CD14-positive monocyte (primary cell): ENCODE measurements at regions not wholly inside any gene's neighbourhood (a gene's known extent, or its start where the extent isn't known, plus 50 kb on each side); places are given as distances from the start of the nearest gene placed in this dataset.

Experiments
- DNase-seq, 3 donors: peaks; one replicate each; pipeline ENCODE4 v3.0.0-alpha.2; 2011 to 2022
- H2AFZ ChIP-seq: 2 replicates; pipeline ENCODE4 v1.6.0; 2012; ENCODE audit warnings: mild to moderate bottlenecking, low read depth, low read length, inconsistent platforms; ENCODE audit not compliant: insufficient read depth, poor library complexity, severe bottlenecking
- H3K27ac ChIP-seq, 2 donors: 1 replicate in 1 of 2; 2 replicates in 1 of 2; pipeline ENCODE4 v1.5.1; 2012 to 2013; ENCODE audit warnings: low read length in 2 of 2, control low read depth in 1 of 2, inconsistent platforms in 1 of 2, low read depth in 1 of 2, mild to moderate bottlenecking in 1 of 2
- H3K27me3 ChIP-seq, 2 donors: one replicate each; pipeline versions ENCODE4 v1.6.0 to v1.6.1; 2011 to 2013; ENCODE audit warnings: low read length in 2 of 2; ENCODE audit not compliant: control insufficient read depth in 2 of 2, insufficient read depth in 2 of 2
- H3K36me3 ChIP-seq, 2 donors: replicated peaks in 1 of 2; 1 replicate in 1 of 2; 2 replicates in 1 of 2; pipeline versions ENCODE4 v1.5.1 to v1.6.1; 2012 to 2013; ENCODE audit warnings: low read length in 2 of 2, control low read depth in 1 of 2, inconsistent platforms in 1 of 2, mild to moderate bottlenecking in 1 of 2; ENCODE audit not compliant: insufficient read depth in 2 of 2, control insufficient read depth in 1 of 2
- H3K4me1 ChIP-seq, 2 donors: 1 replicate in 1 of 2; 2 replicates in 1 of 2; pipeline versions ENCODE4 v1.5.1 to v1.6.1; 2012 to 2013; ENCODE audit warnings: low read length in 2 of 2, control low read depth in 1 of 2, inconsistent platforms in 1 of 2, mild to moderate bottlenecking in 1 of 2, moderate library complexity in 1 of 2; ENCODE audit not compliant: insufficient read depth in 2 of 2, control insufficient read depth in 1 of 2
- H3K4me2 ChIP-seq: replicated peaks from 2 replicates; pipeline ENCODE3; 2012; ENCODE audit warnings: low read length, moderate library complexity, mild to moderate bottlenecking; ENCODE audit not compliant: poor library complexity, severe bottlenecking; ENCODE audit errors: extremely low read depth
- H3K4me3 ChIP-seq, 3 experiments: fragments of 200-600 bp in 1 of 3; sonication (generic) in 1 of 3; replicated peaks in 1 of 3; 1 replicate in 2 of 3; 2 replicates in 1 of 3; pipeline ENCODE4 v1.5.1; 2011 to 2013; ENCODE audit warnings: low read length in 3 of 3, mild to moderate bottlenecking in 3 of 3, control low read depth in 2 of 3, low read depth in 2 of 3, inconsistent platforms in 1 of 3, moderate library complexity in 1 of 3
- H3K79me2 ChIP-seq: 2 replicates; pipeline ENCODE4 v1.6.0; 2012; ENCODE audit warnings: mild to moderate bottlenecking, control low read depth, inconsistent platforms, low read length, moderate library complexity; ENCODE audit not compliant: insufficient read depth
- H3K9ac ChIP-seq: 2 replicates; pipeline ENCODE4 v1.6.0; 2017; ENCODE audit warnings: low read length, mild to moderate bottlenecking; ENCODE audit not compliant: insufficient read depth, poor library complexity, severe bottlenecking
- H3K9me3 ChIP-seq, 2 donors: replicated peaks in 1 of 2; 1 replicate in 1 of 2; 2 replicates in 1 of 2; pipeline versions ENCODE4 v1.5.1 to v1.6.1; 2012 to 2013; ENCODE audit warnings: low read length in 2 of 2, control low read depth in 1 of 2; ENCODE audit not compliant: control insufficient read depth in 1 of 2, insufficient read depth in 1 of 2
- H4K20me1 ChIP-seq: 2 replicates; pipeline ENCODE4 v1.6.0; 2012; ENCODE audit warnings: mild to moderate bottlenecking, low read length, control low read depth, moderate library complexity; ENCODE audit not compliant: insufficient read depth
- H3K27ac Mint-ChIP-seq, 7 donors: one replicate each; pipeline ENCODE4 v1.8.0; 2020; ENCODE audit warnings: mild to moderate bottlenecking in 7 of 7, mixed read lengths in 7 of 7, moderate library complexity in 6 of 7, inconsistent platforms in 2 of 7
- H3K27me3 Mint-ChIP-seq, 3 donors: one replicate each; pipeline ENCODE4 v1.8.0; 2021 to 2022; ENCODE audit warnings: low read depth in 3 of 3, mild to moderate bottlenecking in 3 of 3, mixed read lengths in 3 of 3, moderate library complexity in 3 of 3, inconsistent platforms in 1 of 3
- H3K36me3 Mint-ChIP-seq, 2 donors: one replicate each; pipeline ENCODE4 v1.8.0; 2020; ENCODE audit warnings: mixed read lengths in 2 of 2, inconsistent platforms in 1 of 2, mild to moderate bottlenecking in 1 of 2
- H3K4me1 Mint-ChIP-seq: one replicate; pipeline ENCODE4 v1.8.0; 2020; ENCODE audit warnings: mild to moderate bottlenecking, mixed read lengths
- H3K4me3 Mint-ChIP-seq, 2 donors: one replicate each; pipeline ENCODE4 v1.8.0; 2020; ENCODE audit warnings: mild to moderate bottlenecking in 2 of 2, mixed read lengths in 2 of 2, moderate library complexity in 1 of 2
- H3K9me3 Mint-ChIP-seq, 7 donors: one replicate each; pipeline ENCODE4 v1.8.0; 2020 to 2022; ENCODE audit warnings: mixed read lengths in 7 of 7, mild to moderate bottlenecking in 6 of 7, moderate library complexity in 6 of 7, inconsistent platforms in 2 of 7
- CTCF ChIP-seq: fragments of 200-600 bp; IDR thresholded peaks from one replicate; pipeline ENCODE4 v1.8.0; 2022; ENCODE audit warnings: antibody characterized with exemption, mild to moderate bottlenecking
- WGBS: methylation state at CpG from one replicate; pipeline ENCODE4 v1.1.5; 2013; ENCODE audit warnings: missing lambda C conversion rate; ENCODE audit not compliant: insufficient coverage; 5-methylcytosine and 5-hydroxymethylcytosine counted together
- intact Hi-C, 2 donors: fragments of 100-400 bp; cut with micrococcal nuclease; formaldehyde crosslinking; loops; one replicate each; pipeline versions ENCODE4 v1.15.0 to v1.15.1; 2023

GRCh38 chr15:93413745-93414144 lies 324.7 kb upstream of the RGMA start:
- Mint-ChIP-seq H3K4me1 (no peaks in the 10 kb centered on the region), H3K27ac (peak overlapping the region in 1 of 7 donors; percentile 14), H3K36me3 (no peaks in the 10 kb centered on the region), H3K9me3 (peaks cover 2 to 13% (median 6%) of the 10 kb centered on the region in 7 donors), H3K27me3 (peaks cover 2 to 7% (median 5%) of the 10 kb centered on the region in 3 donors), H3K4me3 (no peak overlapping the region)
- H3K27me3 ChIP-seq = no peaks in the 10 kb centered on the region
- no peaks in the 10 kb centered on the region for H3K79me2 ChIP-seq
- H3K9me3 ChIP-seq = peaks cover 0 to 2% of the 10 kb centered on the region in 2 donors
- H3K4me1 ChIP-seq = no peaks in the 10 kb centered on the region
- H2AFZ ChIP-seq = no peak overlapping the region
- H3K4me2 ChIP-seq = no peak overlapping the region
- TF ChIP-seq CTCF = no peak
- no peak overlapping the region for H3K27ac ChIP-seq
- H3K36me3 ChIP-seq = no peaks in the 10 kb centered on the region
- no peak overlapping the region for H3K9ac ChIP-seq
- H4K20me1 ChIP-seq = no peaks in the 10 kb centered on the region
- WGBS = 90% methylated on average over 8 of the region's 10 CpGs
- no peak for DNase-seq
- intact Hi-C loops = no loop called here
- H3K4me3 ChIP-seq = no peak overlapping the region

GRCh38 chr15:93399121-93399520 lies 310.1 kb upstream of the RGMA start:
- Histone ChIP-seq H3K4me1 (no peaks in the 10 kb centered on the region), H3K4me3 (no peak overlapping the region), H3K9me3 (no peaks in the 10 kb centered on the region), H4K20me1 (no peaks in the 10 kb centered on the region), H2AFZ (no peak overlapping the region), H3K9ac (no peak overlapping the region), H3K36me3 (no peaks in the 10 kb centered on the region), H3K4me2 (no peak overlapping the region), H3K79me2 (no peaks in the 10 kb centered on the region), H3K27ac (no peak overlapping the region), H3K27me3 (no peaks in the 10 kb centered on the region)
- peaks cover 4 to 7% (median 4%) of the 10 kb centered on the region in 3 donors for H3K27me3 Mint-ChIP-seq
- no peaks in the 10 kb centered on the region for H3K36me3 Mint-ChIP-seq
- H3K4me1 Mint-ChIP-seq = no peaks in the 10 kb centered on the region
- TF ChIP-seq CTCF = no peak
- no peak for DNase-seq
- no peak overlapping the region for H3K27ac Mint-ChIP-seq
- 100% methylated on average over 1 of the region's 3 CpGs for WGBS
- H3K9me3 Mint-ChIP-seq = peaks cover 2 to 16% (median 9%) of the 10 kb centered on the region in 7 donors
- no peak overlapping the region for H3K4me3 Mint-ChIP-seq
- intact Hi-C loops = no loop called here
